CD4-positive, alpha-beta T cell treated with Interleukin-10 for 1 hour (primary cell): ENCODE measurements at regions not wholly inside any gene's neighbourhood (a gene's known extent, or its start where the extent isn't known, plus 50 kb on each side); places are given as distances from the start of the nearest gene placed in this dataset.

Source experiments
- DNase-seq: peaks from one replicate; pipeline ENCODE4 v3.0.0-alpha.2; 2020

- DNase-seq: no peak
Observed at GRCh38 chr5:20522905-20523482, 535.0 kb upstream of the CDH18 start.

GRCh38 chr5:20515606-20516005, 527.6 kb upstream of the CDH18 start:
- no peak for DNase-seq

GRCh38 chr5:20514145-20514544, 526.1 kb upstream of the CDH18 start:
- no peak for DNase-seq

- no peak for DNase-seq
Observed at GRCh38 chr5:20500546-20500945, 512.5 kb upstream of the CDH18 start.

DNA sequence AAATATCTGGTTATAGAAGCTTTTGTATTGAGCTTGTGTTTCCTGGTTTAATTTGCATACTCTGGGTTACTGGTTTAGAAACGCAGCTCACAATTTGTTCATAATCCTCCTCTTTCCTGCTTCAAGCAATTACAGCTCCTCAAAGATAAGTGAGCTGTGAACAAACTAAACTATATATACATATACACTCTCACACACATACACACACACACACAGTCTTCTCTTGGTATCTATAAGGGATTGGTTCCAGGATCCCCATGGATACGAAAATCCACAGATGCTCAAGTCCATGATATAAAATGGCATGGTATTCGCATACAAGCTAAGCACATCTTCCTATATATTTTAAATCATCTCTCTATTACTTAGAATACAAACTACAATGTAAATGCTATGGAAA, 510.9 kb upstream of the CDH18 start:
- no peak for DNase-seq

DNA sequence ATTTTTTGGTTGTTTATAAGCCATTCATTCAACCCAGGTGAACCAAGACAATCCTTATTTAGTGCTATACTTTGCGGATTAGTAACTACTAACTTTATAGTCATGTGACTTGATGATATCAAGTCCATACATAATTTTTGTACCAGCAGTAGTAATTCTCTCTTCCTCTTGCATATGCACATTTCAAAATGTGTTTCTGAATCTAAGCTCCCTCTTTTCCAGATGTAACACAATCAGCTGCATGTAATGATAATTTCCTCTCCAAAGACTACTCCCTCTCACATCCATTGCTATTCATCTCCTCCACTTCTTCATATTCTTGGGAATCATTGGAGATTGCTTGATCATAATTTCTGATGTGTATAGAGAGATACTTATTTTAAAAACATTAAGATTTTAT, 510.1 kb upstream of the CDH18 start:
- DNase-seq: no peak

DNA sequence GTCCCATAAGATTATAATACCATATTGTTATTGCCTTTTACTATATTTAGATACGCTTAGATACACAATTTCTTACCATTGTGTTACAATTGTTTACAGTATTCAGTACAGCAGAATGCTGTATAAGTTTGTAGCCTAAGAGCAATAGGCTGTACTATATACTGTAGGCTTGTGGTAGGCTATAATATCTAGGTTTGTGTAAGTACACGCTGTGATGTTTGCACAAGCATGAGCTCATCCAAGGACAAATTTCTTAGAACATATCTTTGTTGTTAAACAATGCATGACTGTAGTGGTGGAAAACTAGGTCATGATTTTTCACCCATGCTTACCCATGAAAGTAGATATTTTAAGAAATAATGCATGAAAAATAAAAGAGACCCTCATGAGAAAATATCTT, 509.4 kb upstream of the CDH18 start:
- DNase-seq: no peak

DNA sequence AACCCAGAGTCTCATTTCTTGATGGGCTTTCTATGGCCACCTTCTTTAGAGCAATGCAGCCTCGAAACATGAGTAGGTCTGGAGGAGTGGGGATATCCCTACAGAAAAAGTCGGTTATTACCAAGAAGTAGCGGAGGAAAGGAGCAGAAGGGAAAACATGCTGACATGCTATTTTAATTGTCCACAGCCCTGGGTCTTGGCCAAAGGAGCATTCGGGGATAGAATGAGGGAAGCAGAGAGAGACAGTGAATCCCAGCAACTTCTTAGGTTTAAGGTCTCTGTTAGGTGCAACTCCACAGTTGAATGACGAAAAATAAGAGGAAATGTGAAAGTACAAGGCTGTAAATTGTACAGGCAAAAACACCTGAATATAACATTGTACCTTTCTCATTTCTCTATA, 506.7 kb upstream of the CDH18 start:
- no peak for DNase-seq

DNA sequence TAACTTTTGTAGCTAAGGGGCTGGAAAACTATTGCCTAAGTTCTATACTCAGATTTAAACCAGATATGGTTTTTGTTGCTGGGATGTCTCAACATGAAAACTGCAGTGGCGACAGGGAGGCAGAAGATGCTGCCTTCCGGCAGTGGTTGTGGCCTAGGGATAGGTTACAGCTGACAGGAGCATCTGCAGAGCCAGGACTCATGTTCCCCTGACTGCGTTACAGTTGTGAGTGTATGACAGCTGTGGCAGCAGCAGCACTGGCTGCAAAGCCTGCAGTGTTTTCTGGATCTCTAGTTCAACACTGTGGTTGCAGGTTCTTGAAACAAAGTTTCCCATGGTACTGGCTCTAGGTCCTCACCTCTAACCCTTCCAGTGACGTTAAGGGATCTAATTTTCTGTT, 498.8 kb upstream of the CDH18 start:
- DNase-seq: no peak

DNA sequence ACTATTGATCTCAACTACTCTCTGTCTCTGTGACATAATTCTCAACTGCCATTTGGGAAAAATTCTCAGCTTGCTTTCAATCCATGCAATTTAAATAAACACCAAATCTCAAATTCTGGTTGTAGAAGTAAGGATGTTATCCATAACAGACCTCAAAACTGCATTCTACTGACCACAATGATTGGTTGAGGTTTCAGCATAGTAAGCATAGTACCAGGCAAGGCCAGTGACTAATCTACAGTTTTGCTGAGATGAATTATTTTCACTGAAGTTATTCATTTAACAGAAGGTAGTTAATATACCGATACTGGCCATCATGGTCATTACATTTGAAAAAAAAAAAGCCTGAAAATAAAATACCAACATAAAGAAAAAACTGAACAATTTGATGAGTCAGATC, 488.0 kb upstream of the CDH18 start:
- DNase-seq: no peak

- DNase-seq: no peak
Observed at GRCh38 chr5:20470997-20471396, 483.0 kb upstream of the CDH18 start.

DNA sequence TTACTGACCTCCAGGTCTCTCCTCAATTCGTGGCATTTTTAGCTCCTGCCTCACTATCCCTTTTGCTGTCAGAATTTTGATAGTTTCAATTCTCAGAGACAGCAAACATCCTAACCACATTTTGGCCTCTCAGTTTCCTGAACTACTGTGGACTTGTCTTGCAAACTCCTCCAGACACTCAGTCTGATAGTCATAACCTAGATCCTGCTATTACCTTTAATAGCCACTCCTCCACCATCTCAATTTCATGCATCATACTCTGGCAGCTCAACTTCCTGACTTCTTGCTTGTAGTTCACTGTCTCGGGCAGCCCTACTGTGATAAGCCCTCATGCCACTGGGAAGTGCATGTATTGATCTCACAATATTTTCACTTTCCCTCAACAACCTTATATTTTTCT, 481.8 kb upstream of the CDH18 start:
- no peak for DNase-seq

GRCh38 chr5:20469390-20469789, 481.4 kb upstream of the CDH18 start:
- DNase-seq: no peak

GRCh38 chr5:20466512-20466911, 478.5 kb upstream of the CDH18 start:
- DNase-seq: no peak

DNA sequence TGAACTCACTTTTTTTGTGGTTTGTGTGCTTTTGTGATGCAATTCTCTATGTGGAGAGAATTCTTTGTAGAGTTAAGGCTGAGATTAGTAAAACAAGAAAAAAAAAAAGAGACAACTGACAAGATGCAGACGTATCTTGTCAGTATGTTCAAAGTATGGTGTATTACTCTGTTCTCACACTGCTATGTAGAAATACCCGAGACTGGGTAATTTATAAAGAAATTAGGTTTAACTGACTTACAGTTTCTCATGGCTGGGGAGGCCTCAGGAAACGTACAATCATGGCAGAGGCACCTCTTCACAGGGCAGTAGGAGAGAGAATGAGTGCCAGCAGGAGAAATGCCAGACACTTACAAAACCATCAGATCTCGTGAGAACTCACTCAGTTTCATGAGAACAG, 475.2 kb upstream of the CDH18 start:
- no peak for DNase-seq

DNA sequence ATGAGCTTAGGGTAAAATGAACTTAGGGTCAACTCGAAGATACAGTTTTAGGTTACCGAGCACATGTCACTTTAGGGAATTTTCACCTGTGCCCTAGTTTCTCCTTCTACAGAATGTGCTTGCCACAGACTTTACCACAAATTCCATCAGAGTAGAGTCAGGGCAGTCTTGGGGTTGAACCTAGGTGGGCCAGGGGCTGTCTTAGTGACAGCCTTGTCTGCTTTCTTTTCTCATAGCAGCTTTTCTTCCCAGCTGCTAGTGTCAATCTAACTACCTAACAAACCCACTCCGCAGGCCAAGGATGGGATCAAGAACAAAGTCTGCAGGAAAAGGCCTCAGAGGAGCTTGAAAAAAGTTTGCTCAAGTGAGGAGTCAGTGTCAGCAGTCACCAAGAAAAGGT, 458.1 kb upstream of the CDH18 start:
- DNase-seq: no peak

DNA sequence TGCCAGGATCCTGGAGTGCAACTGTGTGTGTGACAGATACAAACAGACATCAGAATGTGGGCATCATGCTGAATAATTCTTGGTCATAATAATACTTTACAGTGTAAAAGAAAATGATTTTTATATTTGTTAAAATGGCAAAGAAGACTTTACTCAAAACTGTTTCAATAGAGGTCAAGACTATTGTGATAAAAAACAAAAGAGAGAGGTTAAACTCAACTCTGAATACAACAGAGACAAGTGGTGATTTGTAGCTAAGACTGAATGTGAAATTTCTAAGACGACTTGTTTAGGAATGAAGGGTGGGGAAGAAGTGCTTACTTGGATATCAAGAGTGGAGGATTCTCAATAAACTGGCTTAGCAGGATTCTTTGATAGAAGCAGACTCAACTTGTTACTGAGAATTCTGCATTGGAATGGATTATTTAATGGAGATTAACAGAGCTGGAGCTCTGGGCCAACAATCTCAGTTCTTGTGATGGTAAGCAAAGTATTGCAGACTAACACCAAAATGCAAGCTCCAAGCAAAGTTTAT, 457.4 kb upstream of the CDH18 start:
- DNase-seq: no peak

DNA sequence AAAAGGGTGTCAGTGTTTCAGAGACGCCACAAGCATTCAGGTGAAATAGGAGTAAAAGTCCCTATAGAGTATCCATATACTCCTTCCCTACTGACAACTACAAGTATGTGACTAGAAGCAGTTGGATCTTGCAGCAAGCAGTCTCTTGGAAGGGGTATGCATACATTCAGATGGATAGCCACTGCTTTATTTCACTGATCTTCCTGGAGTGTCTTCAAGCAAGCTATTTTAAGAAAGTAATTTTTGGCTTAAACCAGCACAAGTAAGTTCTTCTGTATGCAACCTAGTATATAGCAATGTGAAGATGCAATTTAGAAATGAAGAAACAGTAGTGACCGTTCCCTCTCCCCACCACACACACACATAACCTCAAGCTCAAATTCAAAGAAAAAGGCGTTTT, 446.8 kb upstream of the CDH18 start:
- no peak for DNase-seq

- DNase-seq: no peak
Observed at GRCh38 chr5:20420991-20421595, 433.1 kb upstream of the CDH18 start.
